ENCODE measurements at regions not wholly inside any gene's neighbourhood (a gene's known extent, or its start where the extent isn't known, plus 50 kb on each side); places are given as distances from the start of the nearest gene placed in this dataset.

DNA sequence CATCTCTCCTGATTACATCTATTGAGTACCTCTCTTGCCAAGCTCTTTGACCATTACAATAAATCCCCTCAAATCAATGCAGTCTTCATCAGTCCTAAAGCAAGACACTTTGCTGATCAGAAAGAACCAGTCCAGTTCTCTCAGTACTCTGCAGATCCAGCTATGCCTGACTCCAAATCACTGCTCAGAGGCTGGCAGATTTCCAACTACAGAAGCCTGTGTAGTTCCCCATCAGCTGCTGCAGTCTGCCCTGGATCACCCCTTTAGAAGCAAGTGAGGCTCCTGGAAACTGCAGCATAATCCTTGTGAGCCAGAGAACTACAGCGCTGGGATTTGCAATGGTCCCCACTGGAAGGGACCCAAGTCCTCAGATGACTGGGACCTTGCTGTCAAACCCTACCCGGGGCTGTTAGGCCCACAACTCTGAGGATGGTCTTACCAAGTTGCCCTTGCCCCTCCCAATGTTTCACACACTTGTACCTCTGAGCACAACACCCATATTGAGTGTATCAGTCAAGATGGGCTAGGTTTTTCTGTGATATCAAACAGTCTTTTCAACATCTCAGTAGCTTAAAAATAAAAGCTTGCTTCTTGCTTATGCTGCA, 81.9 kb upstream of the TOPAZ1 start:
- TF ChIP-seq, protein P1, sequence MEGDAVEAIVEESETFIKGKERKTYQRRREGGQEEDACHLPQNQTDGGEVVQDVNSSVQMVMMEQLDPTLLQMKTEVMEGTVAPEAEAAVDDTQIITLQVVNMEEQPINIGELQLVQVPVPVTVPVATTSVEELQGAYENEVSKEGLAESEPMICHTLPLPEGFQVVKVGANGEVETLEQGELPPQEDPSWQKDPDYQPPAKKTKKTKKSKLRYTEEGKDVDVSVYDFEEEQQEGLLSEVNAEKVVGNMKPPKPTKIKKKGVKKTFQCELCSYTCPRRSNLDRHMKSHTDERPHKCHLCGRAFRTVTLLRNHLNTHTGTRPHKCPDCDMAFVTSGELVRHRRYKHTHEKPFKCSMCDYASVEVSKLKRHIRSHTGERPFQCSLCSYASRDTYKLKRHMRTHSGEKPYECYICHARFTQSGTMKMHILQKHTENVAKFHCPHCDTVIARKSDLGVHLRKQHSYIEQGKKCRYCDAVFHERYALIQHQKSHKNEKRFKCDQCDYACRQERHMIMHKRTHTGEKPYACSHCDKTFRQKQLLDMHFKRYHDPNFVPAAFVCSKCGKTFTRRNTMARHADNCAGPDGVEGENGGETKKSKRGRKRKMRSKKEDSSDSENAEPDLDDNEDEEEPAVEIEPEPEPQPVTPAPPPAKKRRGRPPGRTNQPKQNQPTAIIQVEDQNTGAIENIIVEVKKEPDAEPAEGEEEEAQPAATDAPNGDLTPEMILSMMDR (IDR thresholded peaks at IDR 0.05) = no peak
- TF ChIP-seq EZH2 (IDR thresholded peaks at IDR 0.05; ENCODE audit: borderline replicate concordance, insufficient read depth, low read depth, low read length, poor library complexity, severe bottlenecking) = no peak
